ENCODE measurements at regions not wholly inside any gene's neighbourhood (a gene's known extent, or its start where the extent isn't known, plus 50 kb on each side); places are given as distances from the start of the nearest gene placed in this dataset.

DNA sequence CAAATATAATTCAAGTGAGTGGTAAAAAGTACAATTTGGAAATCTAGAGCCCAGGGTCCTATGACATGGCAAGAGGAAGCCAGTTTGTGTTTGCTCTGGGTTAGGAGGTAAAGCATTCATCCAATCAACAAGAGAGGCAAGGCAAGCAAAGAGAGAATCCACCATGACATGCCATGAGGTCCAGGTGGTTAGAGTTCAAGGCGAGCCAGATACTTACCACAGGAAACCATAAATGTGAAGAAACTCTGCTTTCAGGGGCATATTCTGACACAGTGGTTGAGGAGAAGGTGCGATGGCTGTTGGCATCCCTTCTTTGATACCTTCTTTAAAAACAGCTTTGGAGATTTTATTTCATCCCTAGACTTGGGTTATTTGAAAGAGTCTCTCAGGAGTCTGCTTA lies 193.8 kb upstream of the MAN1A1 start:
- no peak for TF ChIP-seq ZBTB1 (tag by site-specific recombination; IDR thresholded peaks at IDR 0.05)
- TF ChIP-seq, protein P1, sequence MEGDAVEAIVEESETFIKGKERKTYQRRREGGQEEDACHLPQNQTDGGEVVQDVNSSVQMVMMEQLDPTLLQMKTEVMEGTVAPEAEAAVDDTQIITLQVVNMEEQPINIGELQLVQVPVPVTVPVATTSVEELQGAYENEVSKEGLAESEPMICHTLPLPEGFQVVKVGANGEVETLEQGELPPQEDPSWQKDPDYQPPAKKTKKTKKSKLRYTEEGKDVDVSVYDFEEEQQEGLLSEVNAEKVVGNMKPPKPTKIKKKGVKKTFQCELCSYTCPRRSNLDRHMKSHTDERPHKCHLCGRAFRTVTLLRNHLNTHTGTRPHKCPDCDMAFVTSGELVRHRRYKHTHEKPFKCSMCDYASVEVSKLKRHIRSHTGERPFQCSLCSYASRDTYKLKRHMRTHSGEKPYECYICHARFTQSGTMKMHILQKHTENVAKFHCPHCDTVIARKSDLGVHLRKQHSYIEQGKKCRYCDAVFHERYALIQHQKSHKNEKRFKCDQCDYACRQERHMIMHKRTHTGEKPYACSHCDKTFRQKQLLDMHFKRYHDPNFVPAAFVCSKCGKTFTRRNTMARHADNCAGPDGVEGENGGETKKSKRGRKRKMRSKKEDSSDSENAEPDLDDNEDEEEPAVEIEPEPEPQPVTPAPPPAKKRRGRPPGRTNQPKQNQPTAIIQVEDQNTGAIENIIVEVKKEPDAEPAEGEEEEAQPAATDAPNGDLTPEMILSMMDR (tag by site-specific recombination; IDR thresholded peaks at IDR 0.05), result no peak
- no peak for TF ChIP-seq KLF1 (tag by site-specific recombination; IDR thresholded peaks at IDR 0.05)
- TF ChIP-seq, protein P2, sequence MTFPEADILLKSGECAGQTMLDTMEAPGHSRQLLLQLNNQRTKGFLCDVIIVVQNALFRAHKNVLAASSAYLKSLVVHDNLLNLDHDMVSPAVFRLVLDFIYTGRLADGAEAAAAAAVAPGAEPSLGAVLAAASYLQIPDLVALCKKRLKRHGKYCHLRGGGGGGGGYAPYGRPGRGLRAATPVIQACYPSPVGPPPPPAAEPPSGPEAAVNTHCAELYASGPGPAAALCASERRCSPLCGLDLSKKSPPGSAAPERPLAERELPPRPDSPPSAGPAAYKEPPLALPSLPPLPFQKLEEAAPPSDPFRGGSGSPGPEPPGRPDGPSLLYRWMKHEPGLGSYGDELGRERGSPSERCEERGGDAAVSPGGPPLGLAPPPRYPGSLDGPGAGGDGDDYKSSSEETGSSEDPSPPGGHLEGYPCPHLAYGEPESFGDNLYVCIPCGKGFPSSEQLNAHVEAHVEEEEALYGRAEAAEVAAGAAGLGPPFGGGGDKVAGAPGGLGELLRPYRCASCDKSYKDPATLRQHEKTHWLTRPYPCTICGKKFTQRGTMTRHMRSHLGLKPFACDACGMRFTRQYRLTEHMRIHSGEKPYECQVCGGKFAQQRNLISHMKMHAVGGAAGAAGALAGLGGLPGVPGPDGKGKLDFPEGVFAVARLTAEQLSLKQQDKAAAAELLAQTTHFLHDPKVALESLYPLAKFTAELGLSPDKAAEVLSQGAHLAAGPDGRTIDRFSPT (tag by site-specific recombination; IDR thresholded peaks at IDR 0.05), result no peak
- TF ChIP-seq GFI1B (tag by site-specific recombination; IDR thresholded peaks at IDR 0.05), result no peak
- TF ChIP-seq, protein P3, sequence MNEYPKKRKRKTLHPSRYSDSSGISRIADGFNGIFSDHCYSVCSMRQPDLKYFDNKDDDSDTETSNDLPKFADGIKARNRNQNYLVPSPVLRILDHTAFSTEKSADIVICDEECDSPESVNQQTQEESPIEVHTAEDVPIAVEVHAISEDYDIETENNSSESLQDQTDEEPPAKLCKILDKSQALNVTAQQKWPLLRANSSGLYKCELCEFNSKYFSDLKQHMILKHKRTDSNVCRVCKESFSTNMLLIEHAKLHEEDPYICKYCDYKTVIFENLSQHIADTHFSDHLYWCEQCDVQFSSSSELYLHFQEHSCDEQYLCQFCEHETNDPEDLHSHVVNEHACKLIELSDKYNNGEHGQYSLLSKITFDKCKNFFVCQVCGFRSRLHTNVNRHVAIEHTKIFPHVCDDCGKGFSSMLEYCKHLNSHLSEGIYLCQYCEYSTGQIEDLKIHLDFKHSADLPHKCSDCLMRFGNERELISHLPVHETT (tag by site-specific recombination; IDR thresholded peaks at IDR 0.05), result no peak
- TF ChIP-seq YY1 (tag by site-specific recombination; IDR thresholded peaks at IDR 0.05), result no peak
- TF ChIP-seq ZNF692 (tag by site-specific recombination; IDR thresholded peaks at IDR 0.05), result no peak
- no peak for TF ChIP-seq ZNF777 (tag by site-specific recombination; IDR thresholded peaks at IDR 0.05; ENCODE audit: borderline replicate concordance)
- TF ChIP-seq, protein P4, sequence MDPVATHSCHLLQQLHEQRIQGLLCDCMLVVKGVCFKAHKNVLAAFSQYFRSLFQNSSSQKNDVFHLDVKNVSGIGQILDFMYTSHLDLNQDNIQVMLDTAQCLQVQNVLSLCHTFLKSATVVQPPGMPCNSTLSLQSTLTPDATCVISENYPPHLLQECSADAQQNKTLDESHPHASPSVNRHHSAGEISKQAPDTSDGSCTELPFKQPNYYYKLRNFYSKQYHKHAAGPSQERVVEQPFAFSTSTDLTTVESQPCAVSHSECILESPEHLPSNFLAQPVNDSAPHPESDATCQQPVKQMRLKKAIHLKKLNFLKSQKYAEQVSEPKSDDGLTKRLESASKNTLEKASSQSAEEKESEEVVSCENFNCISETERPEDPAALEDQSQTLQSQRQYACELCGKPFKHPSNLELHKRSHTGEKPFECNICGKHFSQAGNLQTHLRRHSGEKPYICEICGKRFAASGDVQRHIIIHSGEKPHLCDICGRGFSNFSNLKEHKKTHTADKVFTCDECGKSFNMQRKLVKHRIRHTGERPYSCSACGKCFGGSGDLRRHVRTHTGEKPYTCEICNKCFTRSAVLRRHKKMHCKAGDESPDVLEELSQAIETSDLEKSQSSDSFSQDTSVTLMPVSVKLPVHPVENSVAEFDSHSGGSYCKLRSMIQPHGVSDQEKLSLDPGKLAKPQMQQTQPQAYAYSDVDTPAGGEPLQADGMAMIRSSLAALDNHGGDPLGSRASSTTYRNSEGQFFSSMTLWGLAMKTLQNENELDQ (tag by site-specific recombination; IDR thresholded peaks at IDR 0.05; ENCODE audit: low read depth), result no peak

Measured in HEK293 (cell line).